ENCODE measurements at regions not wholly inside any gene's neighbourhood (a gene's known extent, or its start where the extent isn't known, plus 50 kb on each side); places are given as distances from the start of the nearest gene placed in this dataset.

DNA sequence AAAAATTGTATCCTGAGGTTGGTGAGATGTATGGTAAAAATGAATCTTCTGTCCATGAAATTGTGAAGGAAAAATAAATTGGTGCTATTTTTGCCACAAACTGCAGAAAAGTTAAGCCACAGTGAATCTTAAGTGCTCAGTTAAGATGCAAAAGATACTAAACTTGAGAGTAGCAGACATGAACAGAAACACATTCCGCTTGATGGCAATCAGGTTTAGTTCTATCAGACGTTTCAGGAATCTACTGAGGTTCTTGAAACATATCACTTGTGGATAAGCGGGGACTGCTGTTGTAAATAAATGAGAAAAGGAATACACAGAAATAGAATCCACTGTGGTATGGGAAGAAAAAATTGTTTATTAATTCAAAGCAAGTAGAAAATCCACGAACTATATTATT lies 311.2 kb upstream of the PRR16 start:
- ChIA-PET POLR2A (ENCODE audit: low non-redundant PET) (no interaction called here), CTCF (no interaction called here)
- TF ChIP-seq EZH2 (IDR thresholded peaks at IDR 0.05; ENCODE audit: borderline replicate concordance, low read depth, low read length, poor library complexity, severe bottlenecking), result no peak
- TF ChIP-seq CTCF (conservative IDR thresholded peaks at IDR 0.05; ENCODE audit: low read depth, low read length), result no peak
- intact Hi-C loops (cut with micrococcal nuclease; ENCODE audit: unreplicated experiment), result no loop called here
- Histone ChIP-seq H3K4me1 (ENCODE audit: insufficient read depth, low read length, poor library complexity, severe bottlenecking) (no peaks in the 10 kb centered on the region), H3K36me3 (ENCODE audit: insufficient read depth, low read length, poor library complexity, severe bottlenecking) (no peaks in the 10 kb centered on the region), H3K27me3 (replicated peaks; ENCODE audit: insufficient read depth, low read depth, low read length, poor library complexity) (no peaks in the 10 kb centered on the region), H3K27ac (ENCODE audit: low read depth, low read length, poor library complexity, severe bottlenecking) (no peak overlapping the region), H3K9me3 (ENCODE audit: low read depth, low read length, poor library complexity, severe bottlenecking) (no peaks in the 10 kb centered on the region), H3K4me3 (ENCODE audit: low read depth, low read length, poor library complexity, severe bottlenecking) (no peak overlapping the region)
- DNase-seq (ENCODE audit: low spot score), result no peak
- BruUV-seq (replicated peaks), result no TSS peak

GRCh38 chr5:120153551-120153950 lies 310.5 kb upstream of the PRR16 start:
- H3K4me1 ChIP-seq (ENCODE audit: insufficient read depth, low read length, poor library complexity, severe bottlenecking), result no peaks in the 10 kb centered on the region
- no peak overlapping the region for H3K27ac ChIP-seq (ENCODE audit: low read depth, low read length, poor library complexity, severe bottlenecking)
- POLR2A ChIA-PET (ENCODE audit: low non-redundant PET), result no interaction called here
- no peaks in the 10 kb centered on the region for H3K27me3 ChIP-seq (replicated peaks; ENCODE audit: insufficient read depth, low read depth, low read length, poor library complexity)
- no peaks in the 10 kb centered on the region for H3K36me3 ChIP-seq (ENCODE audit: insufficient read depth, low read length, poor library complexity, severe bottlenecking)
- DNase-seq (ENCODE audit: low spot score), result no peak
- intact Hi-C loops (cut with micrococcal nuclease; ENCODE audit: unreplicated experiment), result no loop called here
- no peak overlapping the region for H3K4me3 ChIP-seq (ENCODE audit: low read depth, low read length, poor library complexity, severe bottlenecking)
- no peaks in the 10 kb centered on the region for H3K9me3 ChIP-seq (ENCODE audit: low read depth, low read length, poor library complexity, severe bottlenecking)
- BruUV-seq (replicated peaks), result no TSS peak
- CTCF ChIA-PET, result no interaction called here
- TF ChIP-seq CTCF (conservative IDR thresholded peaks at IDR 0.05; ENCODE audit: low read depth, low read length), result no peak

- H3K27ac ChIP-seq (ENCODE audit: low read depth, low read length, poor library complexity, severe bottlenecking), result no peak overlapping the region
- H3K36me3 ChIP-seq (ENCODE audit: insufficient read depth, low read length, poor library complexity, severe bottlenecking), result no peaks in the 10 kb centered on the region
- no peaks in the 10 kb centered on the region for H3K4me1 ChIP-seq (ENCODE audit: insufficient read depth, low read length, poor library complexity, severe bottlenecking)
- H3K9me3 ChIP-seq (ENCODE audit: low read depth, low read length, poor library complexity, severe bottlenecking), result no peaks in the 10 kb centered on the region
- TF ChIP-seq EZH2 (IDR thresholded peaks at IDR 0.05; ENCODE audit: borderline replicate concordance, low read depth, low read length, poor library complexity, severe bottlenecking) (no peak), CTCF (conservative IDR thresholded peaks at IDR 0.05; ENCODE audit: low read depth, low read length) (no peak)
- DNase-seq (ENCODE audit: low spot score), result no peak
- ChIA-PET POLR2A (ENCODE audit: low non-redundant PET) (no interaction called here), CTCF (no interaction called here)
- BruUV-seq (replicated peaks), result no TSS peak
- H3K4me3 ChIP-seq (ENCODE audit: low read depth, low read length, poor library complexity, severe bottlenecking), result no peak overlapping the region
- no peaks in the 10 kb centered on the region for H3K27me3 ChIP-seq (replicated peaks; ENCODE audit: insufficient read depth, low read depth, low read length, poor library complexity)
- intact Hi-C loops (cut with micrococcal nuclease; ENCODE audit: unreplicated experiment), result no loop called here
These were observed 308.2 kb upstream of the PRR16 start for GRCh38 chr5:120155873-120156272.
